ENCODE measurements at regions not wholly inside any gene's neighbourhood (a gene's known extent, or its start where the extent isn't known, plus 50 kb on each side); places are given as distances from the start of the nearest gene placed in this dataset.

GRCh38 chr2:126431136-126431535 lies 224.8 kb upstream of the GYPC start:
- no peak for TF ChIP-seq CTCF (IDR thresholded peaks at IDR 0.05; ENCODE audit: insufficient read depth, low read depth, low read length)
- H3K4me3 ChIP-seq (ENCODE audit: low read depth, low read length) = no peak overlapping the region
- DNase-seq (ENCODE audit: low read depth) = no peak

GRCh38 chr2:126436411-126436810 lies 219.5 kb upstream of the GYPC start:
- no peak overlapping the region for H3K4me3 ChIP-seq (ENCODE audit: low read depth, low read length)
- TF ChIP-seq CTCF (IDR thresholded peaks at IDR 0.05; ENCODE audit: insufficient read depth, low read depth, low read length) = no peak
- no peak for DNase-seq (ENCODE audit: low read depth)

- no peak for DNase-seq (ENCODE audit: low read depth)
- no peak for TF ChIP-seq CTCF (IDR thresholded peaks at IDR 0.05; ENCODE audit: insufficient read depth, low read depth, low read length)
- no peak overlapping the region for H3K4me3 ChIP-seq (ENCODE audit: low read depth, low read length)
Observed at GRCh38 chr2:126437016-126437415, 218.9 kb upstream of the GYPC start.

GRCh38 chr2:126444512-126444911 lies 211.4 kb upstream of the GYPC start:
- TF ChIP-seq CTCF (IDR thresholded peaks at IDR 0.05; ENCODE audit: insufficient read depth, low read depth, low read length) = no peak
- H3K4me3 ChIP-seq (ENCODE audit: low read depth, low read length) = no peak overlapping the region
- no peak for DNase-seq (ENCODE audit: low read depth)

- no peak overlapping the region for H3K4me3 ChIP-seq (ENCODE audit: low read depth, low read length)
- TF ChIP-seq CTCF (IDR thresholded peaks at IDR 0.05; ENCODE audit: insufficient read depth, low read depth, low read length) = no peak
Observed at GRCh38 chr2:126446106-126446695, 209.8 kb upstream of the GYPC start.

GRCh38 chr2:126448611-126449010 lies 207.3 kb upstream of the GYPC start:
- no peak for DNase-seq (ENCODE audit: low read depth)

More at GRCh38 chr2:126446106-126446695, 209.8 kb upstream of the GYPC start:
- no peak for DNase-seq (ENCODE audit: low read depth)

More at GRCh38 chr2:126448611-126449010, 207.3 kb upstream of the GYPC start:
- no peak for TF ChIP-seq CTCF (IDR thresholded peaks at IDR 0.05; ENCODE audit: insufficient read depth, low read depth, low read length)
- H3K4me3 ChIP-seq (ENCODE audit: low read depth, low read length) = no peak overlapping the region
